ENCODE measurements at regions not wholly inside any gene's neighbourhood (a gene's known extent, or its start where the extent isn't known, plus 50 kb on each side); places are given as distances from the start of the nearest gene placed in this dataset.

- H3K4me1 ChIP-seq, result no peaks in the 10 kb centered on the region
- no peak for ATAC-seq
- no peaks in the 10 kb centered on the region for H3K27me3 ChIP-seq
- H3K36me3 ChIP-seq, result no peaks in the 10 kb centered on the region
- H3K4me3 ChIP-seq, result no peak overlapping the region
- H3K9me3 ChIP-seq, result no peaks in the 10 kb centered on the region
- no peak for TF ChIP-seq EP300 (IDR thresholded peaks at IDR 0.05)
- TF ChIP-seq POLR2AphosphoS5 (IDR thresholded peaks at IDR 0.05), result no peak
- TF ChIP-seq, protein P1, sequence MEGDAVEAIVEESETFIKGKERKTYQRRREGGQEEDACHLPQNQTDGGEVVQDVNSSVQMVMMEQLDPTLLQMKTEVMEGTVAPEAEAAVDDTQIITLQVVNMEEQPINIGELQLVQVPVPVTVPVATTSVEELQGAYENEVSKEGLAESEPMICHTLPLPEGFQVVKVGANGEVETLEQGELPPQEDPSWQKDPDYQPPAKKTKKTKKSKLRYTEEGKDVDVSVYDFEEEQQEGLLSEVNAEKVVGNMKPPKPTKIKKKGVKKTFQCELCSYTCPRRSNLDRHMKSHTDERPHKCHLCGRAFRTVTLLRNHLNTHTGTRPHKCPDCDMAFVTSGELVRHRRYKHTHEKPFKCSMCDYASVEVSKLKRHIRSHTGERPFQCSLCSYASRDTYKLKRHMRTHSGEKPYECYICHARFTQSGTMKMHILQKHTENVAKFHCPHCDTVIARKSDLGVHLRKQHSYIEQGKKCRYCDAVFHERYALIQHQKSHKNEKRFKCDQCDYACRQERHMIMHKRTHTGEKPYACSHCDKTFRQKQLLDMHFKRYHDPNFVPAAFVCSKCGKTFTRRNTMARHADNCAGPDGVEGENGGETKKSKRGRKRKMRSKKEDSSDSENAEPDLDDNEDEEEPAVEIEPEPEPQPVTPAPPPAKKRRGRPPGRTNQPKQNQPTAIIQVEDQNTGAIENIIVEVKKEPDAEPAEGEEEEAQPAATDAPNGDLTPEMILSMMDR (IDR thresholded peaks at IDR 0.05), result no peak
- no peak for TF ChIP-seq POLR2A (IDR thresholded peaks at IDR 0.05)
- H3K27ac ChIP-seq, result no peak overlapping the region
- WGBS, 2 donors (ENCODE audit: low coverage in 1 of 2), result 48 to 61% methylated on average over 2 of the region's 2 CpGs
These were observed 93.7 kb upstream of the DDX18 start for GRCh38 chr2:117720765-117721164.

DNA sequence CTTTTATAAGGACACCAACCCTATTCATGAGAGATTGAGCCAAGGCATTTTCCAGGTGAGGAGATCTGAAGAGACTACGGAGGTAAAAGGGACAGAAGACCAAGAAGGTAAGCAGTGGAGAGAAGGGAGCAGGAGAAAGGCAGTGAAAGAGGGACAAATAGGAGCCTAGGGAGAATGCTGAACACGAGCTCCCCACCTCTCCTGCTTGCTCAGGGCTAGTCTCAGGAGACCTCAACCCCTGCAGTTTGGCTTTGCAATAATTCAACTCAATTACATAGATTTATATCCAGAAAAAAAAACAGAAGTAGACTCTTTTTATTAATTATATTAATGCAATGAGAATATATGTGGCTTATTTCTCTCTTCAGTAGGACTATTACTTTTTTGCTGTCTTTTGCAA is 91.0 kb upstream of the DDX18 start:
- Histone ChIP-seq H3K27me3 (no peaks in the 10 kb centered on the region), H3K9me3 (no peaks in the 10 kb centered on the region), H3K36me3 (no peaks in the 10 kb centered on the region), H3K4me3 (no peak overlapping the region), H3K27ac (no peak overlapping the region), H3K4me1 (no peaks in the 10 kb centered on the region)
- TF ChIP-seq, protein P1 (IDR thresholded peaks at IDR 0.05), result no peak
- TF ChIP-seq EP300 (IDR thresholded peaks at IDR 0.05) (no peak), POLR2AphosphoS5 (IDR thresholded peaks at IDR 0.05) (no peak)
- 43 to 83% methylated on average over 1 to 2 of the region's 2 CpGs for WGBS, 2 donors (ENCODE audit: low coverage in 1 of 2)
- no peak for ATAC-seq

DNA sequence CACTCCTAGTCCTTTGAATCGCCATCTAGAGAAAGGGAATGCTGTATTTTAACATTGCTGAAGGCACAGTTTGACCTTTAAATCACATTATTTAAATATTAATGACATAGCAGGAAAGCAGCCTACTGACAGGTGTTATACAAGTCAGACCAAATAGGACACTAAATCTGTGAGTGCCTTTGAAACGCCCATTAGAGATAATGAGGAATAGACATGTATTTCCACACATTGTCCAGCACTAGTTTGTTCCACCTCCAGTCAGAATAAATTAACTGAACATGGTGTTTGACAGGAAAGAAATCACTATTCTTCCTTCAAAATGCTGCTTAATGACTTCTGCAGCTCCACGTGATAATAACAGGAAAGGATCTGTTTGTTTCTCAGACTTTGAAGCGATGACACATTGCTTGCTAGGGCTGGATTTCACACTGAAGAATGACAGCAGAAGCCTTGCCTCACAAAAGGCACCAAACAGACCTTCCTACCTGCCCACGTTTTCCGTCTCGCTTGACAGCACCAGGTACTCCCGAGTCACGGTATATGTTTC is 90.5 kb upstream of the DDX18 start:
- Histone ChIP-seq H3K9me3 (no peaks in the 10 kb centered on the region), H3K4me1 (no peaks in the 10 kb centered on the region), H3K27me3 (no peaks in the 10 kb centered on the region), H3K36me3 (no peaks in the 10 kb centered on the region), H3K27ac (no peak overlapping the region), H3K4me3 (no peak overlapping the region)
- ATAC-seq, result no peak
- WGBS, 2 donors (ENCODE audit: low coverage in 1 of 2), result 53 to 70% methylated on average over 4 to 9 of the region's 9 CpGs
- no peak for TF ChIP-seq POLR2A (IDR thresholded peaks at IDR 0.05)

GRCh38 chr2:117726747-117727146 is 87.7 kb upstream of the DDX18 start:
- Histone ChIP-seq H3K4me3 (no peak overlapping the region), H3K36me3 (no peaks in the 10 kb centered on the region), H3K9me3 (peaks cover 0 to 6% (median 0%) of the 10 kb centered on the region in 3 donors), H3K4me1 (no peaks in the 10 kb centered on the region), H3K27ac (no peak overlapping the region), H3K27me3 (no peaks in the 10 kb centered on the region)
- no peak for TF ChIP-seq POLR2AphosphoS5 (IDR thresholded peaks at IDR 0.05)
- no peak for TF ChIP-seq POLR2A (IDR thresholded peaks at IDR 0.05)
- TF ChIP-seq EP300 (IDR thresholded peaks at IDR 0.05), result no peak
- TF ChIP-seq, protein P1 (IDR thresholded peaks at IDR 0.05), result no peak
- no peak for ATAC-seq
- 46 to 54% methylated on average over 4 to 5 of the region's 5 CpGs for WGBS, 2 donors (ENCODE audit: low coverage in 1 of 2)

- H3K27me3 ChIP-seq, result no peaks in the 10 kb centered on the region
- H3K36me3 ChIP-seq, result no peaks in the 10 kb centered on the region
- peaks cover 0 to 3% (median 0%) of the 10 kb centered on the region in 3 donors for H3K9me3 ChIP-seq
- H3K27ac ChIP-seq, result no peak overlapping the region
- TF ChIP-seq, protein P1 (IDR thresholded peaks at IDR 0.05), result no peak
- TF ChIP-seq POLR2A (IDR thresholded peaks at IDR 0.05), result no peak
- no peak for TF ChIP-seq EP300 (IDR thresholded peaks at IDR 0.05)
- TF ChIP-seq POLR2AphosphoS5 (IDR thresholded peaks at IDR 0.05), result no peak
- no peaks in the 10 kb centered on the region for H3K4me1 ChIP-seq
- no peak for ATAC-seq
- H3K4me3 ChIP-seq, result no peak overlapping the region
These were observed 76.6 kb upstream of the DDX18 start for GRCh38 chr2:117737846-117738245.

All from gastroesophageal sphincter (tissue), 4 donors.